Osteoblast (primary cell): ENCODE measurements at regions not wholly inside any gene's neighbourhood (a gene's known extent, or its start where the extent isn't known, plus 50 kb on each side); places are given as distances from the start of the nearest gene placed in this dataset.

ENCODE experiments used
- DNase-seq: peaks from one replicate; pipeline ENCODE4 v3.0.0; 2011; ENCODE audit warnings: low spot score, mixed read lengths; ENCODE audit not compliant: insufficient read length; ENCODE audit errors: missing footprints
- H2AFZ ChIP-seq: 2 replicates; pipeline ENCODE4 v1.6.0; 2011; ENCODE audit warnings: mild to moderate bottlenecking, low read length
- H3K27ac ChIP-seq: 2 replicates; pipeline ENCODE4 v1.5.1; 2011; ENCODE audit warnings: mild to moderate bottlenecking, low read depth, low read length, moderate library complexity
- H3K27me3 ChIP-seq: 2 replicates; pipeline ENCODE4 v1.6.0; 2012; ENCODE audit warnings: mild to moderate bottlenecking, control low read depth, inconsistent platforms, low read length, moderate library complexity; ENCODE audit not compliant: insufficient read depth
- H3K36me3 ChIP-seq: 2 replicates; pipeline ENCODE4 v1.5.1; 2011; ENCODE audit warnings: mild to moderate bottlenecking, low read length, control low read depth, moderate library complexity; ENCODE audit not compliant: insufficient read depth
- H3K4me1 ChIP-seq: 2 replicates; pipeline ENCODE4 v1.5.1; 2011; ENCODE audit warnings: mild to moderate bottlenecking, low read length, control low read depth, moderate library complexity; ENCODE audit not compliant: insufficient read depth
- H3K4me2 ChIP-seq: 2 replicates; pipeline ENCODE4 v1.6.0; 2011; ENCODE audit warnings: mild to moderate bottlenecking, low read length; ENCODE audit not compliant: insufficient read depth
- H3K4me3 ChIP-seq: fragments of 200-600 bp; sonication (generic); 3 replicates; pipeline ENCODE4 v1.5.1; 2012; ENCODE audit warnings: mild to moderate bottlenecking, low read length, inconsistent platforms; ENCODE audit not compliant: insufficient read depth
- H3K79me2 ChIP-seq: 2 replicates; pipeline ENCODE4 v1.6.0; 2012; ENCODE audit warnings: mild to moderate bottlenecking, low read length, control low read depth, inconsistent platforms; ENCODE audit not compliant: insufficient read depth
- H3K9me3 ChIP-seq: 2 replicates; pipeline ENCODE4 v1.5.1; 2011; ENCODE audit warnings: low read depth, low read length, control low read depth
- H4K20me1 ChIP-seq: 2 replicates; pipeline ENCODE4 v1.6.0; 2012; ENCODE audit warnings: mild to moderate bottlenecking, low read length, control low read depth; ENCODE audit not compliant: insufficient read depth
- CTCF ChIP-seq: IDR thresholded peaks from 2 replicates; pipeline ENCODE4 v1.5.1; 2011; ENCODE audit warnings: mild to moderate bottlenecking, low read depth, low read length, moderate library complexity; ENCODE audit errors: extremely low read depth

GRCh38 chr15:81595752-81596151 lies 221.7 kb upstream of the TMC3 start:
- no peak for DNase-seq
- Histone ChIP-seq H3K36me3 (no peaks in the 10 kb centered on the region), H3K4me1 (no peaks in the 10 kb centered on the region), H3K4me3 (no peak overlapping the region), H4K20me1 (no peaks in the 10 kb centered on the region), H3K4me2 (no peak overlapping the region), H3K27ac (no peak overlapping the region), H3K9me3 (no peaks in the 10 kb centered on the region), H3K27me3 (no peaks in the 10 kb centered on the region), H3K79me2 (no peaks in the 10 kb centered on the region), H2AFZ (no peak overlapping the region)
- no peak for TF ChIP-seq CTCF

- no peaks in the 10 kb centered on the region for H3K9me3 ChIP-seq
- H3K79me2 ChIP-seq: no peaks in the 10 kb centered on the region
- no peaks in the 10 kb centered on the region for H3K4me1 ChIP-seq
- DNase-seq: no peak
- H3K4me2 ChIP-seq: no peak overlapping the region
- no peaks in the 10 kb centered on the region for H4K20me1 ChIP-seq
- H3K4me3 ChIP-seq: no peak overlapping the region
- H3K27me3 ChIP-seq: no peaks in the 10 kb centered on the region
- no peak for TF ChIP-seq CTCF
- no peak overlapping the region for H2AFZ ChIP-seq
- no peaks in the 10 kb centered on the region for H3K36me3 ChIP-seq
- H3K27ac ChIP-seq: no peak overlapping the region
These were observed 215.7 kb upstream of the TMC3 start for GRCh38 chr15:81589671-81590070.

GRCh38 chr15:81575436-81576123 lies 201.6 kb upstream of the TMC3 start:
- Histone ChIP-seq H3K36me3 (no peaks in the 10 kb centered on the region), H3K27me3 (no peaks in the 10 kb centered on the region), H3K9me3 (no peaks in the 10 kb centered on the region), H3K4me3 (no peak overlapping the region), H3K4me1 (no peaks in the 10 kb centered on the region), H3K4me2 (no peak overlapping the region), H3K27ac (no peak overlapping the region), H4K20me1 (no peaks in the 10 kb centered on the region), H3K79me2 (no peaks in the 10 kb centered on the region), H2AFZ (no peak overlapping the region)
- no peak for DNase-seq
- no peak for TF ChIP-seq CTCF

- no peak overlapping the region for H3K4me2 ChIP-seq
- H4K20me1 ChIP-seq: no peaks in the 10 kb centered on the region
- no peak overlapping the region for H2AFZ ChIP-seq
- no peaks in the 10 kb centered on the region for H3K79me2 ChIP-seq
- no peak overlapping the region for H3K4me3 ChIP-seq
- no peak for DNase-seq
- H3K9me3 ChIP-seq: no peaks in the 10 kb centered on the region
- no peaks in the 10 kb centered on the region for H3K27me3 ChIP-seq
- no peak overlapping the region for H3K27ac ChIP-seq
- H3K36me3 ChIP-seq: no peaks in the 10 kb centered on the region
- no peaks in the 10 kb centered on the region for H3K4me1 ChIP-seq
- no peak for TF ChIP-seq CTCF
These were observed 199.2 kb upstream of the TMC3 start for GRCh38 chr15:81573098-81573746.
